CD14-positive monocyte (primary cell): ENCODE measurements at regions not wholly inside any gene's neighbourhood (a gene's known extent, or its start where the extent isn't known, plus 50 kb on each side); places are given as distances from the start of the nearest gene placed in this dataset.

Experiments
- DNase-seq, 3 donors: peaks; one replicate each; pipeline ENCODE4 v3.0.0-alpha.2; 2011 to 2022
- H2AFZ ChIP-seq: 2 replicates; pipeline ENCODE4 v1.6.0; 2012; ENCODE audit warnings: mild to moderate bottlenecking, low read depth, low read length, inconsistent platforms; ENCODE audit not compliant: insufficient read depth, poor library complexity, severe bottlenecking
- H3K27ac ChIP-seq, 2 donors: 1 replicate in 1 of 2; 2 replicates in 1 of 2; pipeline ENCODE4 v1.5.1; 2012 to 2013; ENCODE audit warnings: low read length in 2 of 2, control low read depth in 1 of 2, inconsistent platforms in 1 of 2, low read depth in 1 of 2, mild to moderate bottlenecking in 1 of 2
- H3K27me3 ChIP-seq, 2 donors: one replicate each; pipeline versions ENCODE4 v1.6.0 to v1.6.1; 2011 to 2013; ENCODE audit warnings: low read length in 2 of 2; ENCODE audit not compliant: control insufficient read depth in 2 of 2, insufficient read depth in 2 of 2
- H3K36me3 ChIP-seq, 2 donors: replicated peaks in 1 of 2; 1 replicate in 1 of 2; 2 replicates in 1 of 2; pipeline versions ENCODE4 v1.5.1 to v1.6.1; 2012 to 2013; ENCODE audit warnings: low read length in 2 of 2, control low read depth in 1 of 2, inconsistent platforms in 1 of 2, mild to moderate bottlenecking in 1 of 2; ENCODE audit not compliant: insufficient read depth in 2 of 2, control insufficient read depth in 1 of 2
- H3K4me1 ChIP-seq, 2 donors: 1 replicate in 1 of 2; 2 replicates in 1 of 2; pipeline versions ENCODE4 v1.5.1 to v1.6.1; 2012 to 2013; ENCODE audit warnings: low read length in 2 of 2, control low read depth in 1 of 2, inconsistent platforms in 1 of 2, mild to moderate bottlenecking in 1 of 2, moderate library complexity in 1 of 2; ENCODE audit not compliant: insufficient read depth in 2 of 2, control insufficient read depth in 1 of 2
- H3K4me2 ChIP-seq: replicated peaks from 2 replicates; pipeline ENCODE3; 2012; ENCODE audit warnings: low read length, moderate library complexity, mild to moderate bottlenecking; ENCODE audit not compliant: poor library complexity, severe bottlenecking; ENCODE audit errors: extremely low read depth
- H3K4me3 ChIP-seq, 3 experiments: fragments of 200-600 bp in 1 of 3; sonication (generic) in 1 of 3; replicated peaks in 1 of 3; 1 replicate in 2 of 3; 2 replicates in 1 of 3; pipeline ENCODE4 v1.5.1; 2011 to 2013; ENCODE audit warnings: low read length in 3 of 3, mild to moderate bottlenecking in 3 of 3, control low read depth in 2 of 3, low read depth in 2 of 3, inconsistent platforms in 1 of 3, moderate library complexity in 1 of 3
- H3K79me2 ChIP-seq: 2 replicates; pipeline ENCODE4 v1.6.0; 2012; ENCODE audit warnings: mild to moderate bottlenecking, control low read depth, inconsistent platforms, low read length, moderate library complexity; ENCODE audit not compliant: insufficient read depth
- H3K9ac ChIP-seq: 2 replicates; pipeline ENCODE4 v1.6.0; 2017; ENCODE audit warnings: low read length, mild to moderate bottlenecking; ENCODE audit not compliant: insufficient read depth, poor library complexity, severe bottlenecking
- H3K9me3 ChIP-seq, 2 donors: replicated peaks in 1 of 2; 1 replicate in 1 of 2; 2 replicates in 1 of 2; pipeline versions ENCODE4 v1.5.1 to v1.6.1; 2012 to 2013; ENCODE audit warnings: low read length in 2 of 2, control low read depth in 1 of 2; ENCODE audit not compliant: control insufficient read depth in 1 of 2, insufficient read depth in 1 of 2
- H4K20me1 ChIP-seq: 2 replicates; pipeline ENCODE4 v1.6.0; 2012; ENCODE audit warnings: mild to moderate bottlenecking, low read length, control low read depth, moderate library complexity; ENCODE audit not compliant: insufficient read depth
- H3K27ac Mint-ChIP-seq, 7 donors: one replicate each; pipeline ENCODE4 v1.8.0; 2020; ENCODE audit warnings: mild to moderate bottlenecking in 7 of 7, mixed read lengths in 7 of 7, moderate library complexity in 6 of 7, inconsistent platforms in 2 of 7
- H3K27me3 Mint-ChIP-seq, 3 donors: one replicate each; pipeline ENCODE4 v1.8.0; 2021 to 2022; ENCODE audit warnings: low read depth in 3 of 3, mild to moderate bottlenecking in 3 of 3, mixed read lengths in 3 of 3, moderate library complexity in 3 of 3, inconsistent platforms in 1 of 3
- H3K36me3 Mint-ChIP-seq, 2 donors: one replicate each; pipeline ENCODE4 v1.8.0; 2020; ENCODE audit warnings: mixed read lengths in 2 of 2, inconsistent platforms in 1 of 2, mild to moderate bottlenecking in 1 of 2
- H3K4me1 Mint-ChIP-seq: one replicate; pipeline ENCODE4 v1.8.0; 2020; ENCODE audit warnings: mild to moderate bottlenecking, mixed read lengths
- H3K4me3 Mint-ChIP-seq, 2 donors: one replicate each; pipeline ENCODE4 v1.8.0; 2020; ENCODE audit warnings: mild to moderate bottlenecking in 2 of 2, mixed read lengths in 2 of 2, moderate library complexity in 1 of 2
- H3K9me3 Mint-ChIP-seq, 7 donors: one replicate each; pipeline ENCODE4 v1.8.0; 2020 to 2022; ENCODE audit warnings: mixed read lengths in 7 of 7, mild to moderate bottlenecking in 6 of 7, moderate library complexity in 6 of 7, inconsistent platforms in 2 of 7
- WGBS: methylation state at CpG from one replicate; pipeline ENCODE4 v1.1.5; 2013; ENCODE audit warnings: missing lambda C conversion rate; ENCODE audit not compliant: insufficient coverage; 5-methylcytosine and 5-hydroxymethylcytosine counted together
- intact Hi-C, 2 donors: fragments of 100-400 bp; cut with micrococcal nuclease; formaldehyde crosslinking; loops; one replicate each; pipeline versions ENCODE4 v1.15.0 to v1.15.1; 2023
- TF ChIP-seq, protein P1 (sequence below): fragments of 200-600 bp; IDR thresholded peaks from one replicate; pipeline ENCODE4 v1.8.0; 2022; ENCODE audit warnings: antibody characterized with exemption, mild to moderate bottlenecking

DNA sequence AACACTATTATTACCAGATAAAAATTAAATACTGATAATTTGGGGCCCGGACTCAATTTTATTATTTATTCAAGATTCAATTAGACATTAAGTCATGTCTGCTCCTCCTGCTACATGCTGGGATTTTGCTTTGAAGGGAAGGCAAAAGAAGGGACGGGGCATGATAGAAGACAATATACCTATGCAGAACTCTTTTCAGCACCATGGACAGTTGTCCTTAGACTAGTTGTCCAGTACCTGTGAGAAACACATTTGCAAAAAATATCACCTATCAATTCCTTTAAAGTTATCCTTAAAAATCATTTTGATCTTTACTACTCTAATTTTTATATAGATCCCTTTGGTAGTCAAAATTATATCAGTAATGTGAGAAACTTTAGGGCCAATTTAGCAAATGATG, 100.2 kb upstream of the SULT1C3 start:
- Histone ChIP-seq H3K36me3 (no peaks in the 10 kb centered on the region), H3K79me2 (no peaks in the 10 kb centered on the region), H3K27ac (no peak overlapping the region), H3K4me3 (no peak overlapping the region), H3K9ac (no peak overlapping the region), H3K27me3 (no peaks in the 10 kb centered on the region), H2AFZ (no peak overlapping the region), H3K9me3 (no peaks in the 10 kb centered on the region), H3K4me2 (no peak overlapping the region), H4K20me1 (no peaks in the 10 kb centered on the region), H3K4me1 (no peaks in the 10 kb centered on the region)
- TF ChIP-seq, protein P1, sequence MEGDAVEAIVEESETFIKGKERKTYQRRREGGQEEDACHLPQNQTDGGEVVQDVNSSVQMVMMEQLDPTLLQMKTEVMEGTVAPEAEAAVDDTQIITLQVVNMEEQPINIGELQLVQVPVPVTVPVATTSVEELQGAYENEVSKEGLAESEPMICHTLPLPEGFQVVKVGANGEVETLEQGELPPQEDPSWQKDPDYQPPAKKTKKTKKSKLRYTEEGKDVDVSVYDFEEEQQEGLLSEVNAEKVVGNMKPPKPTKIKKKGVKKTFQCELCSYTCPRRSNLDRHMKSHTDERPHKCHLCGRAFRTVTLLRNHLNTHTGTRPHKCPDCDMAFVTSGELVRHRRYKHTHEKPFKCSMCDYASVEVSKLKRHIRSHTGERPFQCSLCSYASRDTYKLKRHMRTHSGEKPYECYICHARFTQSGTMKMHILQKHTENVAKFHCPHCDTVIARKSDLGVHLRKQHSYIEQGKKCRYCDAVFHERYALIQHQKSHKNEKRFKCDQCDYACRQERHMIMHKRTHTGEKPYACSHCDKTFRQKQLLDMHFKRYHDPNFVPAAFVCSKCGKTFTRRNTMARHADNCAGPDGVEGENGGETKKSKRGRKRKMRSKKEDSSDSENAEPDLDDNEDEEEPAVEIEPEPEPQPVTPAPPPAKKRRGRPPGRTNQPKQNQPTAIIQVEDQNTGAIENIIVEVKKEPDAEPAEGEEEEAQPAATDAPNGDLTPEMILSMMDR = no peak
- Mint-ChIP-seq H3K27me3 (peaks cover 0 to 2% (median 2%) of the 10 kb centered on the region in 3 donors), H3K36me3 (no peaks in the 10 kb centered on the region), H3K4me3 (no peak overlapping the region), H3K9me3 (peaks cover 0 to 8% (median 2%) of the 10 kb centered on the region in 7 donors), H3K4me1 (no peaks in the 10 kb centered on the region), H3K27ac (no peak overlapping the region)
- no peak for DNase-seq
- no CpG with 5 or more reads among the region's 2 CpGs for WGBS
- intact Hi-C loops = no loop called here

DNA sequence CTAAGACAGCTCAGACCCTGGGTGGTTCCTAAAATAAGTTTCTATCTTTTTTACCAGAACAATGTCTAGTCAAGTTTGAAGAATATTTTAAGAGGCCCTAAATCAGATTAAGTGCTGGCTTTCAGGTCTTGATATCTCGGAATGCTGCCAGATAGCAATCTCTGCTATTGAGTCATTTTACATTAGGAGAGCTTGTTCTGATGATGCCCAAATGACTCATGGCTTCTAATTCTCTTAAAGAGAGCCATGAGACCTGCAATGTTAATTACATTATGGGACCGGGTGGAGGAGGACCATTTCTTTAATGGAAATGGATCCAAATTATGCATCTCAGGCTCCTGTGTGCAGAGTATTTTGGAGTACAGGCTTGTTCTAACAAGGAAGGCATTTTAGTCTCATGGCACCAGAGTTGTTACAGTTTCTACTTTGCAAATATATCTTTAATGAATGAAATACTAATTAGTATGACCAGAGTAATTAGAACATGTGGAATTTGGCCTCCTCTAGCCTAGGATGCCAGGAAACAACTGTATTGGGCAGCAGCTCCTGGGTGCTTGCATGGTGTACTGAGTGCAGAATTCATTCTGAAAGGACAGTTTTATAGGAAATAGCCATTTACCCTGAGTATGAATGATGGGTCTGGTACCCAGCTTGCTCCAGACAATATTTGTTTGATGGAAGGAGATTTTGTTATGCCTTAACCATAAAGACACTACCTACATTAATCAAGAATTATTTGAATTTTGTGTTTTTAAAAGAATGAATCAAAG, 94.0 kb upstream of the SULT1C3 start:
- Mint-ChIP-seq H3K27me3 (peaks cover 1 to 2% (median 2%) of the 10 kb centered on the region in 3 donors), H3K36me3 (no peaks in the 10 kb centered on the region), H3K9me3 (peaks cover 0 to 6% (median 0%) of the 10 kb centered on the region in 7 donors), H3K27ac (no peak overlapping the region), H3K4me1 (no peaks in the 10 kb centered on the region), H3K4me3 (no peak overlapping the region)
- H3K9me3 ChIP-seq = no peaks in the 10 kb centered on the region
- no peak overlapping the region for H3K27ac ChIP-seq
- TF ChIP-seq, protein P1 = no peak
- H3K9ac ChIP-seq = no peak overlapping the region
- H2AFZ ChIP-seq = no peak overlapping the region
- 80% methylated on average over 1 of the region's 2 CpGs for WGBS
- DNase-seq = no peak
- no peaks in the 10 kb centered on the region for H3K79me2 ChIP-seq
- no peaks in the 10 kb centered on the region for H3K4me1 ChIP-seq
- H3K36me3 ChIP-seq = no peaks in the 10 kb centered on the region
- no peak overlapping the region for H3K4me3 ChIP-seq
- H4K20me1 ChIP-seq = no peaks in the 10 kb centered on the region
- no peak overlapping the region for H3K4me2 ChIP-seq
- no peaks in the 10 kb centered on the region for H3K27me3 ChIP-seq
- intact Hi-C loops = no loop called here
